AG10803 (cell line): ENCODE measurements at regions not wholly inside any gene's neighbourhood (a gene's known extent, or its start where the extent isn't known, plus 50 kb on each side); places are given as distances from the start of the nearest gene placed in this dataset.

Source experiments
- DNase-seq: peaks from one replicate; pipeline ENCODE4 v3.0.0; 2010; ENCODE audit warnings: low read depth
- H3K4me3 ChIP-seq: 2 replicates; pipeline ENCODE4 v1.5.1; 2011; ENCODE audit warnings: mild to moderate bottlenecking, low read length, control low read depth
- TF ChIP-seq, protein P1 (sequence below): conservative IDR thresholded peaks from 2 replicates; pipeline ENCODE4 v1.5.1; 2011; ENCODE audit warnings: mild to moderate bottlenecking, low read length, control low read depth, inconsistent platforms

DNA sequence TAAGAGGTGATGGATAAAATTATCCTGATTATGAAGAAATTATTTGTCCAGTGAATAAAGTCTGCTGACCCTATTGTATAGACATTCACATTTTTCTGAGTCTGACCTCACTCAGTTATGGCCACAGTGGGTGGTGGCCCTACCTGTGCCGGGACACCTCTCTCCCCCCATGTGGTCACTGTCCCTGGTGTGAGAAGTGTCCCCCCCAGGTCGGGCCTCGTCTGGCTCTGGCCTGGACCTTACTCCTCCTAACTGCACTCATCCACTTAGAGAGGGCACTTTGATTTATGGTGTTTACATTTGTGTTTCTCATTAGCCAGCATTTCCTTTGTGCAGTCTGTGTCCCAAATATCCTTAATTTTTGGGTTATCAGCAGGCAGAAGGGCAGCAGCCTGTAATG is 59.6 kb upstream of the ZNF32 start:
- H3K4me3 ChIP-seq: no peak overlapping the region
- no peak for DNase-seq
- TF ChIP-seq, protein P1, sequence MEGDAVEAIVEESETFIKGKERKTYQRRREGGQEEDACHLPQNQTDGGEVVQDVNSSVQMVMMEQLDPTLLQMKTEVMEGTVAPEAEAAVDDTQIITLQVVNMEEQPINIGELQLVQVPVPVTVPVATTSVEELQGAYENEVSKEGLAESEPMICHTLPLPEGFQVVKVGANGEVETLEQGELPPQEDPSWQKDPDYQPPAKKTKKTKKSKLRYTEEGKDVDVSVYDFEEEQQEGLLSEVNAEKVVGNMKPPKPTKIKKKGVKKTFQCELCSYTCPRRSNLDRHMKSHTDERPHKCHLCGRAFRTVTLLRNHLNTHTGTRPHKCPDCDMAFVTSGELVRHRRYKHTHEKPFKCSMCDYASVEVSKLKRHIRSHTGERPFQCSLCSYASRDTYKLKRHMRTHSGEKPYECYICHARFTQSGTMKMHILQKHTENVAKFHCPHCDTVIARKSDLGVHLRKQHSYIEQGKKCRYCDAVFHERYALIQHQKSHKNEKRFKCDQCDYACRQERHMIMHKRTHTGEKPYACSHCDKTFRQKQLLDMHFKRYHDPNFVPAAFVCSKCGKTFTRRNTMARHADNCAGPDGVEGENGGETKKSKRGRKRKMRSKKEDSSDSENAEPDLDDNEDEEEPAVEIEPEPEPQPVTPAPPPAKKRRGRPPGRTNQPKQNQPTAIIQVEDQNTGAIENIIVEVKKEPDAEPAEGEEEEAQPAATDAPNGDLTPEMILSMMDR: no peak

DNA sequence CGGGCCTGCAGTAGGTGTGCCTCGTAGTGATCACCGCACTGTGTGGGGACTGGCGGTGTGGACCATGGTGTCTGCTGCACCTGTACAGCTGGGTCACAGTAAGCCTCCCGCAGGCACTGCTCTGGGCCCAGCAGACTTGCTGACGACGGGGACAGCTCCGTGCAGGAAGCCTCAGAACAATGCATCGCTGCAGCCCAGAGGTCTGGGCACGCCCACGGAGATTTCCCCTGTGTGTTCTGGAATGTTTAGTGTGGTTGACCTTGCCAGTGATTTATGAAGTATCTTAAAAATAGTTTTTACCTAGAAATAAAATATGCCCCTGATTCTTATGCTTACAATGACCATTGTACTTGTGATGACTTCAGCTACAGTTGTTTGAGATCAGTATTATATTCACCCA is 59.1 kb upstream of the ZNF32 start:
- no peak overlapping the region for H3K4me3 ChIP-seq
- TF ChIP-seq, protein P1: no peak
- no peak for DNase-seq

DNA sequence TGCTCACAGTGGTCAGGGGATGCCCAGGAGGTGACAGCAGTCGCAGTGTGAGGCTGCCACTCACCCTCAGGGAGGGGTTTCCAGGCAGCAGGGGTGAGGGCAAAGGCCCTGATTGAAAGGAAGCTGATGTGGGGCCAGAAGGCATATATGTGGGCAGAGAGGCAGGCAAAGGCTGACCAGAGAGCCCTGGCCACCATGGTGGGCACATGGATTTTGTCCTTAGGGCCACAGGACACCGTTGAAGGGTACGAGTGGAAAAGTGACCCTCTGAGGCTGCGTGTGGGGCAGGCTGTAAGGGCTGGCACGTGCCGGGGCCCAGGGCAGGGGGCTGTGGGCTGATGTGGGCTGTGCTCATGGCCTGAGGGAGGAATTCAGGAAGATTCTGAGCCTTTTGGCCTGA is 57.5 kb upstream of the ZNF32 start:
- no peak for DNase-seq
- TF ChIP-seq, protein P1: no peak
- H3K4me3 ChIP-seq: no peak overlapping the region

DNA sequence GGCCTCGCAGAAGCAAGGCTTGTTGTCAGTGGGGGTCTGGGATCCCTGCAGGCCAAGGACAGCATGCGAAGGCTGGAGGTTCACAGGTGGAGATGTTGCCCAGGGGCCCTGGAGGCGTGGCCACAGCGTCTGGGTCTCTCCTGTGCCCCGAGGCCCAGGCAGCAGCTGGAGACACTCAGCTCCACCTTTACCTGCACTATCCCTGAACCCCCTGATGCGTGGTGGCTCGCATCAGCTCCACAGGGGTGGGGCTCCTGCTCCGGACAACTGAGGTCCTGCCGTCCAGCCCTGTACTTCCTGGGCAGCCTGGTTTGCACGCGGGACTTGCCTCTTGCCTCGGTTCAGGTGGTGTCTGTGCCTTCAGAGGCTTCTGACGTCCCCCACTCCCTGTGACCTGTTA is 54.6 kb upstream of the ZNF32 start:
- TF ChIP-seq, protein P1: no peak
- no peak overlapping the region for H3K4me3 ChIP-seq
- no peak for DNase-seq

DNA sequence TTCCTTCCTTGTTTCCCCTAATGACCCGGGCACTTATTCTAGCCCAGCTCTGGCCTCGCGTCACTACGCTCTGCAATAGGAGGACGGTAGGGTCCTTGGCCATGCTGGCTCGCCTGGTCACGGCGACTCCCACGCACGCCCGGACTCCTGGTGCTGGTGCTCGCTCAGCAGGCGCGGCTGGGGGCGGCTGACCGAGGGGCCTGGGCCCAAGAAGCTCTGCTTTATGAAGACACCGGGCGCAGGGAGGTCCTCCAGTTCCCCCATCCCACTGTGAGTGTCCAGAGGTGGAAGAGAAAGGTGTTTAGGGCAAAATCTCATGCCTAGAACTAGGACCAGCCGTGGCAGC is 54.2 kb upstream of the ZNF32 start:
- DNase-seq: no peak
- H3K4me3 ChIP-seq: no peak overlapping the region
- TF ChIP-seq, protein P1: no peak

DNA sequence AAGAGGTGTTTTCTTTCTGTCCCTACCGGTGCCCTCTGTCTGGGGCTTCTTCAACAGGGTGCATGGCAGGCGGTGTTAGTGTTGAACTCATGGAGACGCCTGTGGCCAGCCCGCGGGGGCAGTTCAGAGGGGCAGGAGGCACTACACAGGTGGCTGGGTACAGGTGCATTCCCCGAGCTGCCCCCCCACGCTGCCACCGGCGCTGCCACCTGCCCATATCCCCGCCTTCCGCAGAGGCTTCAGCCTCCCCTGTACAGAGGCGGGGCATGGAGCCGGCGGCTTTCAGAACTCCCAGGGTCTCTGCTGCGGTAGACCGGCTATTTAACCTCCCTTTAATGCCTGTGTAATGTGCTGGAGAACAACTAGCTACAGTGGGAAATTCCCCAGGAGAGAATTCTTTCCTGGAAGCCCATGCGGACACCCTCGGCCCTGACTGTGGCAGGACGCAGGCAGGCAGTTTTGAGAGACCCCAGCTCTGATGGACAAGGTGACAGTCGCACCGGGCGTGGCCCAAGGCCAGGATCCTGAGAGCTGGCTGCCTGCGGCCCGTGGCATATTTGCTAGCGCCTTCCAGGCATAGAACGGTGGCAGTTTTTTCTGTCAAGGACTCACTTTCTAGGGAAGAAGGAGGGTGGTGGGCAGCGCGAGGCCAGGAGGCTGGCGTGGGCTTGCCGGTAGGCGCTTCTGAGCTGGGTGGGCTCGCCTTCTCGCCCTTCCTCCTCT is 53.7 kb upstream of the ZNF32 start:
- DNase-seq: no peak
- TF ChIP-seq, protein P1: no peak
- H3K4me3 ChIP-seq: no peak overlapping the region

DNA sequence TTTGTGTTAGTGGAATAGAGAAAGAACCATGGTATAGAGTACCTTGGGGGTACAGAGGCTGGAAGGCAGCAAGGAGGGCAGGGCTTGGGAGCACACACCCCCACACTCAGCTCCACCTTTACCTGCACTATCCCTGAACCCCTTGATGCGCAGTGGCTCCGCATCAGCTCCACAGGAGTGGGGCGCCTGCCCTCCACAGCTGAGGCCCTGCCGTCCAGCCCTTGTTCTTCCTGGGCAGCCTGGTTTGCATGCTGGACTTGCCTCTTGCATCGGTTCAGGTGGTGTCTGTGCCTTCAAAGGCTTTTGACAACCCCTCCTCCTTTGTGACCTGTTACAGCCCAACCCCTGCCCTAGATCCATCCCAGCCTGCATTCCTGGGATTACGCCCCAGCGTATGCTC is 52.6 kb upstream of the ZNF32 start:
- DNase-seq: no peak
- TF ChIP-seq, protein P1: no peak
- no peak overlapping the region for H3K4me3 ChIP-seq
